HG02571 (cell line): ENCODE measurements at regions not wholly inside any gene's neighbourhood (a gene's known extent, or its start where the extent isn't known, plus 50 kb on each side); places are given as distances from the start of the nearest gene placed in this dataset.
"Not testable (repeated sequence)": the region's sequence is repeated elsewhere in the genome, so short reads cannot be mapped to it uniquely, and the experiment has no call there.

Experiments used
- ATAC-seq: cut with Tn5 transposase; IDR thresholded peaks from one replicate; pipeline ENCODE4 v1.9.1; 2021; ENCODE audit warnings: mild to moderate bottlenecking, moderate library complexity; ENCODE audit not compliant: unreplicated experiment

DNA sequence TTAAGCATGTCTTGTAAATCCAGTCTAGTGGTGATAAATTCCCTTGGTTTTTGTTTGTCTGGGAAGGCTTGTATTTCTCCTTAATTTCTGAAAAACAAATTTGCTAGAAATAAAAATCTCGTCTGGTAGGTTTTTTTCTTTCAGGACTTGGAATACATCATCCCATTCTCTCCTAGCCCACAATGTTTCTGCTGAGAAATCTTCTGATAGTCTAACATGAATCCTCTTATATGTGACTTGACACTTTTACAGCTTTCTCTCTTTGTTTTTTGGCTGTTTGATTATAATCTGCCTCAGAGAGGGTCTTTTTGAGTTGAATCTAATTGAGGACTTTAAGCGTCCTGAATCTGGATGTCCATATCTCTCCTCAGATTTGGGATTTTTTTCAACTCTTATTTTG, 104.9 kb downstream of the FEM1C start:
- ATAC-seq = no peak

GRCh38 chr5:115439042-115439441, 105.5 kb downstream of the FEM1C start:
- no peak for ATAC-seq

DNA sequence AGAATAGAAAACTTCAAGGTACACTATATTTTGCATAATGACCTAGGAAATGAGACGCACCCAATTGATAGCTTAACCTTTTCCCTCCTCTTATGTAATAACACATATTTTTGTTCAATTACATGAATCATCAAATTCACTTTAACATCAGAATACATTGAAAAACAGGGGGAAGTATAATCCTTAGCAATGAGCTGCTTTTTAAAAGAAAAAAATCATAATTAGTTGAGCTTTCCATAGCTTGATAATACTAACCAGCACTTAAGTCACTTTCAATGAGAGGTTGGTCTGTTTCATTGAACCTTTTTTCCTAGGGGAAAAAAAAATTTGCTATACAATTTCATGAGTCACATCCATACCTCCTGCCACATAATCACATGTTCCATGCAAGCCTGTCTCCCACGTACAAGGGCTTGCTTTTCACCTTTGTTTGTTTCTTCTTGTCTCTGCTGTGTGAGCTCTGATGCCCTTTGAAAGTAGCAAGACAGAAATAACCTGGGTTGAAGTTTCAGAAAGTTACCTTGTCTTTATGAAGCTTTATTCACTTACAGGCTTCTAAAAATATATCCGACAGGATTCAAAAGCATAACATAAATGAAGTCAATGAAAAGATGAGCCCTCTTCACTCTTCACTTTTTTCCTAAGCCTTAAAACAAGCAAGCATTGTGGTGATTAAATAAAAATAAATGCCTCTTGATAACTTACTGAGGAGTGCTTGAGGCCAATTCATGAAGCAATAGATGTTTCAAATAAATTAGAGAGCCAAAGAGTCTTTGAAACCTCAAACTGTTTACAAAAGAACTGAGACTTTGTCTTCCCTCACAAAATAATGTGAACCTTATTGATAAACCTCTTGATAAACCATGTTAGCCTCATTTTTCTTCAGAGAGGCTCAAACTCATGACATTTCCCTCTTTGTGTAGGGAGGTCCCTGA, 108.5 kb downstream of the FEM1C start:
- ATAC-seq = no peak

DNA sequence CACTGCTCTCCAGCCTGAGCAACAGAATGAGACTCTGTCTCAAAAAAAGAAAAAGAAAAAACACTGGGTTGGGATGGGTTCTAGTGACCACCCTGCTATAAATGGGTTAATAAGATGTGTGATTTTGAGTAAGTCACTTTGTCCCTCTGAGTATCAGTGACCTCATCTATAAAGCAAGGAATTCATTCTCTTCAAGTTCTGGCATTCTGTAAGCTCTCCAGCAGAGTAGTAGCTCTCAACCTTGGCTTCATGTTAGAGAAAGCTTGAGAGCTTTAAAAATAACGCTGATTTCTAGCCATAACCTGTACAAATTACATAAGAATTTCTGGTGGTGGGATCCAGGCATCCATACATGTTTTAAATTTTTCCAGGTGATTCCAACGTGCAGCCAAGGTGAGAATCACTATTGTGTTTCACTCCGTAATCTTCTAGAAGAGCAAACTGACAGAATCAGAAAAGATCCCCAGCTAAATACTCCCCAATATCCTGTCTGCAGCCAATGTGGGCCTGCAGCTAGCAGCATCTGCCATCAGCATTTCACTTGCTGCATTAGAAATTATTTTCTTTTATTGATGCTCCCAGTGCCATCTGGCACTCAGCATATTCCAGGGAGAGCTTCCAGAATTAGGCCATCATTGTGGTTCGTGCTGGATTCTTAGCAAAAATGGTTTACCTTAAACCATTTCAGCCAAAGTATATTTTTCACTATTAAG, 109.4 kb downstream of the FEM1C start:
- no peak for ATAC-seq

DNA sequence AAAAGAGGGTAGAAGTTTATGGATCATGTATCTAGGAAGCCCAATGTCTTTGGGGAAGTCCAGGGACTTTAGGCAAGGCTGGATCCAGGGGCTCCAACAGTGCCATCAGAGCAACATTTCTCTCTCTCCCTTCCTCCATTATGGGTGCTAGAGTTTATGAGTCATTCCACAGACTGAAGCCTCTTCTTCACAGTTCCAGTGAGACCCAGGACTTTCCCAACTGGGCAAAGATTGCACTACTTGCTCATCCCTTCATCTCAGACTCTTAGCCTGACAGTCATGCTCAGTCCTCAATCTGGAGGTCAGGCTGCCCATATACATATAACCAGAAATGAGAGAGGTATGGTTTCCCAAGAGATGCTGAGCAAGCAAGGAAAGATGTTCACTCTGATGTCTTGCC, 110.7 kb downstream of the FEM1C start:
- ATAC-seq = no peak

GRCh38 chr5:115432691-115433090, 111.9 kb downstream of the FEM1C start:
- no peak for ATAC-seq

- ATAC-seq = no peak
These were observed 113.5 kb downstream of the FEM1C start for GRCh38 chr5:115431116-115431515.

DNA sequence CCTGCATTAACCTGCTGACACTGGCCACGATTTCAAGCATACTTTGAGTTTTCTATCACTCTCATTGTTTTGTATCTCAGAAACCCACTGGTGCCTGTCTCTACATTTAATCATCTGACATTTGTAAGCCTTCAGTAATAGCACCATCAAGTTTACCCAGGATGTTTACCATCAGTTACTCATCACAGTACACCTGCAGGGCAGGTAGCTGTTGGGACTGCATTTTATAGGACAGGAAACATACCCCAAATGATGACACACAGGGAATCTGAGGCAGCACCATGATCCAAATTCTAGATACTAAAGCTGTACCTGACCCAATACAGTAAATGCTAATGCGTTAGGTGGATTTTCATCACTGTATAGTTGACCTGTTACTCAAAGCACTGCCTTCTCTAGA, 114.2 kb downstream of the FEM1C start:
- ATAC-seq = no peak

- ATAC-seq = no peak
These were observed 115.1 kb downstream of the FEM1C start for GRCh38 chr5:115429345-115429940.

GRCh38 chr5:115428676-115429075, 115.9 kb downstream of the FEM1C start:
- ATAC-seq = no peak

GRCh38 chr5:115428248-115428647, 116.3 kb downstream of the FEM1C start:
- no peak for ATAC-seq

- ATAC-seq = no peak
These were observed 120.1 kb downstream of the FEM1C start for GRCh38 chr5:115424446-115424845.

- ATAC-seq = no peak
These were observed 120.5 kb downstream of the FEM1C start for GRCh38 chr5:115424030-115424429.

- ATAC-seq = no peak
These were observed 121.0 kb downstream of the FEM1C start for GRCh38 chr5:115423541-115423940.

DNA sequence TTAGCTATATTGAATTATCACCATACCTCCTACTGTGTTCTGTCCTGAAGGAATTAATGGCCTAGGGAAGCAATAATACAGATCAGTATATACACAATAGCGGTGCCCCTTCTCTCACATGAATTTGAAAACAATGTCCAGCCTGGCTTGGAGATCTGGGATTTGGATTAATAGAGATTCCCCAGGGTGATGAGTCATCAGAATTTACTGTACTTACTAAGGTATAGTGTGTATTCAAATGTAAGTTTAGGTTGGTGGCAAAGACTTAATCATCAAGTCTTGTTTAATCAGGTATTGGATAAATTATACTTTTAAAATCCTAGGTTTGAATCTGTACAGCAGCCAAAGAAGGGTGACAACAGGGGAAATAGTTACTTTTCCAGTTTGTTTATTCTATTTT, 121.5 kb downstream of the FEM1C start:
- no peak for ATAC-seq

DNA sequence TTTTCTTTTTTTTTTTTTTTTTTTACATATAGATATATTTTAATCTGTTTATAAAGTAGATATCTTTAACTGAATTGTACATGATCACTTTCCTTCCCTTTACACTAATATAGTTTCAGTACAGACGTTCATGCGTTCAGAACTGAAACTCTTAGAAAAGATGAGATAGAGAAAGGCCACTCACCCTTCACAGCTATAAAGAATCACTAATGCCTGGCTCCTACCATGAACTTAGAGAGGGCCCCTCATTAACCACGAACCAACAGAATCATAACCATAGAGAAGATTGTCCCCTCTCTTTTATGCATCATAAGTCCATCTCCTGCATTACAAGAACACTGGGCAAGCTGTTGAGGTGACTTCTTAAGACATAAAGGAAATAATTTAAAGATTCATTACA, 123.8 kb downstream of the FEM1C start:
- not testable (repeated sequence) for ATAC-seq

- ATAC-seq = no peak
These were observed 123.6 kb upstream of the CCDC112 start for GRCh38 chr5:115419846-115420585.

GRCh38 chr5:115418788-115419187, 122.3 kb upstream of the CCDC112 start:
- no peak for ATAC-seq

DNA sequence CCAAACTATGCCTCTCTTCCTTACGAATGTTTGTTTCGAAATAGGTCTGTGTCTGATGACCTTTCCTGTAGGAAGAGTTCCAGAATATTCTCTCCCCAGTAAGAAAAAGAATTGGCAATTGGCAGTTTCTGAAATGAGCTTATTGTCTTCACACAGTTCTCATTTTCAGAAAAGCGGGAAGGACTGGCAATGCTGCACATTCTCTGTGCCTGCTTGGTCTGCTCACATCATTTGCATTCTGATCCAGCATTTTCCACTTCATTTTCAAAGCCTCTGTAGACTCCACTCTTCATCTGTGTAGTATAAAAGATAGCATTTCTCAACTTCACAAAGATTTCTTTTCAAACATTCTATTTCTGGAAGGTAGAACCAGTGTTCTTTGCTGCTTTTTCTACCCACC, 120.6 kb upstream of the CCDC112 start:
- no peak for ATAC-seq

GRCh38 chr5:115415143-115415491, 118.7 kb upstream of the CCDC112 start:
- ATAC-seq = no peak
